Adrenal gland (tissue), 9 donors: ENCODE measurements at regions not wholly inside any gene's neighbourhood (a gene's known extent, or its start where the extent isn't known, plus 50 kb on each side); places are given as distances from the start of the nearest gene placed in this dataset.

Experiments used
- DNase-seq, 7 donors: peaks; one replicate each; pipeline ENCODE4 v3.0.0-alpha.2; 2019 to 2020
- H3K27ac ChIP-seq, 5 donors: fragments of 200-600 bp; sonication (generic) in 4 of 5; 1 replicate in 3 of 5; 2 replicates in 2 of 5; pipeline versions ENCODE4 v1.5.1 to v1.8.0; 2016 to 2020; ENCODE audit warnings: mild to moderate bottlenecking in 1 of 5
- H3K27me3 ChIP-seq: fragments of 200-600 bp; 2 replicates; pipeline ENCODE4 v1.8.0; 2021
- H3K36me3 ChIP-seq, 2 donors: fragments of 200-600 bp; replicated peaks in 1 of 2; 1 replicate in 1 of 2; 2 replicates in 1 of 2; pipeline versions ENCODE4 v1.5.1 to v1.8.0; 2018 to 2022
- H3K4me1 ChIP-seq, 2 donors: fragments of 200-600 bp; replicated peaks in 1 of 2; 1 replicate in 1 of 2; 2 replicates in 1 of 2; pipeline versions ENCODE4 v1.5.1 to v1.8.0; 2018 to 2021
- H3K4me3 ChIP-seq, 4 donors: fragments of 200-600 bp; sonication (generic) in 3 of 4; one replicate each; pipeline ENCODE4 v1.5.1; 2016 to 2018
- H3K9me3 ChIP-seq, 3 donors: fragments of 200-600 bp; sonication (generic) in 1 of 3; replicated peaks in 1 of 3; 1 replicate in 2 of 3; 2 replicates in 1 of 3; pipeline versions ENCODE4 v1.5.1 to v1.8.0; 2016 to 2021
- POLR2A ChIP-seq, 2 donors: fragments of 450-650 bp; IDR thresholded peaks; one replicate each; pipeline ENCODE4 v1.6.1; 2017; ENCODE audit warnings: antibody characterized with exemption in 2 of 2, mild to moderate bottlenecking in 2 of 2, moderate library complexity in 1 of 2
- WGBS, 4 donors: extraction: QIAGEN DNeasy Blood & Tissue Kit in 2 of 4; methylation state at CpG; one replicate each; pipeline versions ENCODE4 v1.1.5 to v1.1.7; 2013 to 2017; 5-methylcytosine and 5-hydroxymethylcytosine counted together
- intact Hi-C, 2 donors: fragments of 100-400 bp; cut with DNase I; formaldehyde crosslinking; loops; one replicate each; pipeline versions ENCODE4 v1.14.1 to v1.15.0; 2022 to 2023
- TF ChIP-seq, protein P1 (sequence below), 6 experiments: fragments of 450-650 bp in 4 of 6; fragments of 200-600 bp in 2 of 6; sonication (generic) in 1 of 6; IDR thresholded peaks; 1 replicate in 5 of 6; 2 replicates in 1 of 6; pipeline versions ENCODE4 v1.5.1 to v1.8.0; 2016 to 2021; ENCODE audit warnings: antibody characterized with exemption in 6 of 6, mild to moderate bottlenecking in 2 of 6, moderate library complexity in 1 of 6
- donor health status: healthy with polysubstance abuse.
- donor health status: Bipolar disorder and iron deficiency.
- donor health status: DM: yes; HTN: yes; CAD: no.
- donor health status: DM: no; HTN: no; CAD: no.
- donor health status: DM: no; HTN: no; CAD: no.

DNA sequence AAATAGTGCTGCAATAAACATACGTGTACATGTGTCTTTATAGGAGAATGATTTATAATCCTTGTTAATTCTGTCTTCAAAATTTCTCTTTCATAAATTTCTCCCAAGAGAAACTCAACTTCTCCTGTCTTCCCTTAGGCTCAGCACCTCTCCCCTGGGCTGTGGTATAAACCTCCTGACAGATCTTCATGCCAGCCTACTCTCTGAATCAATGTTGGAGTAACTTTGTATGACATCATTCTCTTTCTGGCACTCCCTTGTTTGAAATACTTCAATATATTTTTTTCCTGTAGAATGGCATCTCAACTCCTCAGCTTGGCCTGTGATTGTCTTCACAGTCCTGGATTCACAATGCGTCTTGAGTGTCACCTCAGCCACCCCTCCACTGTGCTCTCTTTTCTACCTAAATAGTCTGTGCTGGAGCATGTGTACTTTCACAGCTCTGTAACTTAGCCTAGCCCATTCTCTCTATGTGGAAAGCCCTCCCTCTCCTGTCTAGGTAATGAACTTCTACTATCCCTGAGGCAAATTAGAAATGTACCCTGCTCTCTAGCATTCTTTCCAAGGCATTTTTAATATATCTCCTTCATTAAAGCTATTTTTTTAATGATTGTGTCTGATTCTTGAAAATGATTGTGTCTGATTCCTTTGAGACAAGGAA lies 649.9 kb upstream of the FANCL start:
- Histone ChIP-seq H3K9me3 (no peaks in the 10 kb centered on the region), H3K4me3 (no peak overlapping the region), H3K27me3 (no peaks in the 10 kb centered on the region), H3K4me1 (no peaks in the 10 kb centered on the region), H3K36me3 (no peaks in the 10 kb centered on the region), H3K27ac (no peak overlapping the region)
- WGBS, 4 donors = 73 to 93% (median 88%) methylated on average over 2 of the region's 2 CpGs
- intact Hi-C loops = no loop called here
- TF ChIP-seq, protein P1, sequence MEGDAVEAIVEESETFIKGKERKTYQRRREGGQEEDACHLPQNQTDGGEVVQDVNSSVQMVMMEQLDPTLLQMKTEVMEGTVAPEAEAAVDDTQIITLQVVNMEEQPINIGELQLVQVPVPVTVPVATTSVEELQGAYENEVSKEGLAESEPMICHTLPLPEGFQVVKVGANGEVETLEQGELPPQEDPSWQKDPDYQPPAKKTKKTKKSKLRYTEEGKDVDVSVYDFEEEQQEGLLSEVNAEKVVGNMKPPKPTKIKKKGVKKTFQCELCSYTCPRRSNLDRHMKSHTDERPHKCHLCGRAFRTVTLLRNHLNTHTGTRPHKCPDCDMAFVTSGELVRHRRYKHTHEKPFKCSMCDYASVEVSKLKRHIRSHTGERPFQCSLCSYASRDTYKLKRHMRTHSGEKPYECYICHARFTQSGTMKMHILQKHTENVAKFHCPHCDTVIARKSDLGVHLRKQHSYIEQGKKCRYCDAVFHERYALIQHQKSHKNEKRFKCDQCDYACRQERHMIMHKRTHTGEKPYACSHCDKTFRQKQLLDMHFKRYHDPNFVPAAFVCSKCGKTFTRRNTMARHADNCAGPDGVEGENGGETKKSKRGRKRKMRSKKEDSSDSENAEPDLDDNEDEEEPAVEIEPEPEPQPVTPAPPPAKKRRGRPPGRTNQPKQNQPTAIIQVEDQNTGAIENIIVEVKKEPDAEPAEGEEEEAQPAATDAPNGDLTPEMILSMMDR (IDR thresholded peaks at IDR 0.05) = no peak
- no peak for TF ChIP-seq POLR2A (IDR thresholded peaks at IDR 0.05)
- DNase-seq = no peak

- H3K27ac ChIP-seq = no peak overlapping the region
- no peak for TF ChIP-seq POLR2A (IDR thresholded peaks at IDR 0.05)
- TF ChIP-seq, protein P1 (IDR thresholded peaks at IDR 0.05) = no peak
- H3K27me3 ChIP-seq = no peaks in the 10 kb centered on the region
- no peaks in the 10 kb centered on the region for H3K4me1 ChIP-seq
- no peaks in the 10 kb centered on the region for H3K36me3 ChIP-seq
- no peak for DNase-seq
- no peaks in the 10 kb centered on the region for H3K9me3 ChIP-seq
- WGBS, 4 donors = 87 to 95% (median 93%) methylated on average over 1 of the region's 1 CpG
- H3K4me3 ChIP-seq = no peak overlapping the region
- intact Hi-C loops = no loop called here
These were observed 644.9 kb upstream of the FANCL start for GRCh38 chr2:58886009-58886408.

- Histone ChIP-seq H3K27me3 (no peaks in the 10 kb centered on the region), H3K4me3 (no peak overlapping the region), H3K9me3 (no peaks in the 10 kb centered on the region), H3K4me1 (no peaks in the 10 kb centered on the region), H3K27ac (no peak overlapping the region), H3K36me3 (no peaks in the 10 kb centered on the region)
- intact Hi-C loops = no loop called here
- TF ChIP-seq, protein P1 (IDR thresholded peaks at IDR 0.05) = no peak
- TF ChIP-seq POLR2A (IDR thresholded peaks at IDR 0.05) = no peak
- WGBS, 4 donors = 73 to 89% (median 80%) methylated on average over 4 of the region's 4 CpGs
- no peak for DNase-seq
These were observed 638.7 kb upstream of the FANCL start for GRCh38 chr2:58879834-58880233.

GRCh38 chr2:58878778-58879177 lies 637.7 kb upstream of the FANCL start:
- intact Hi-C loops = no loop called here
- Histone ChIP-seq H3K4me3 (no peak overlapping the region), H3K4me1 (no peaks in the 10 kb centered on the region), H3K9me3 (no peaks in the 10 kb centered on the region), H3K27ac (no peak overlapping the region), H3K36me3 (no peaks in the 10 kb centered on the region), H3K27me3 (no peaks in the 10 kb centered on the region)
- 67 to 82% (median 77%) methylated on average over 1 of the region's 1 CpG for WGBS, 4 donors
- no peak for DNase-seq
- TF ChIP-seq, protein P1 (IDR thresholded peaks at IDR 0.05) = no peak
- no peak for TF ChIP-seq POLR2A (IDR thresholded peaks at IDR 0.05)
